ENCODE measurements at regions not wholly inside any gene's neighbourhood (a gene's known extent, or its start where the extent isn't known, plus 50 kb on each side); places are given as distances from the start of the nearest gene placed in this dataset.

DNA sequence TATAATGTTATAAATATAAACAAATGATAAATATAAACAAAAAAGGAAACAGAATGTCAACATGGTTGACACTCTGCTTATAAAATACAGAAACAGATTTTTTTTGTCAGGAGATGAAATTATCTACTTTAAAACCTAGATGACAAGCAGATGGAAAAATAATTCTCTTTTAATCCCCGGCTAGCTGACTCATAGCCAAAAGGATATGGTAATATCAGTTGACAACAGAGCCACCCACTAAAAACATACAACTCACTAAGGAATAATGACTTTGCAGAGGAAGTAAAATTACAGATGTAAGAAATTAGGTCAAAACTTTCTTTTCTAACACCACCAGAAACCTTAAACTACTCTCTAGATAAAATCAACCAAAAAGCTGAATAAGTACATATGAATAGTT is 131.1 kb upstream of the ABCB5 start:
- Histone ChIP-seq H2BK15ac (ENCODE audit: low read depth, low read length) (no peak overlapping the region), H2BK120ac (ENCODE audit: low read depth, low read length, poor library complexity, severe bottlenecking) (no peak overlapping the region), H3K9ac (ENCODE audit: extremely low read depth, insufficient read length, low read length) (no peak overlapping the region), H3K56ac (ENCODE audit: insufficient read length, low read depth, low read length) (no peak overlapping the region), H3K9me3 (ENCODE audit: control insufficient read depth, low read depth, low read length) (no peaks in the 10 kb centered on the region), H4K20me1 (ENCODE audit: control insufficient read depth, insufficient read depth, insufficient read length) (no peaks in the 10 kb centered on the region), H2BK20ac (ENCODE audit: low read depth, low read length, poor library complexity, severe bottlenecking) (no peak overlapping the region), H3K27ac (ENCODE audit: insufficient read length, low read depth, low read length) (no peak overlapping the region), H3K4me1 (ENCODE audit: insufficient read depth, low read length) (no peaks in the 10 kb centered on the region), H2AFZ (ENCODE audit: low read length) (no peak overlapping the region), H4K91ac (ENCODE audit: insufficient read length, low read depth, low read length) (no peak overlapping the region), H3K4me2 (ENCODE audit: insufficient read depth, insufficient read length, low read length) (no peak overlapping the region), H3K4ac (ENCODE audit: low read depth, low read length) (no peak overlapping the region), H3T11ph (ENCODE audit: low read length) (no peak overlapping the region), H2BK12ac (ENCODE audit: insufficient read length, low read depth, low read length) (no peak overlapping the region), H2AK5ac (ENCODE audit: insufficient read length, low read length) (no peak overlapping the region), H2BK5ac (ENCODE audit: insufficient read length, low read length) (no peak overlapping the region), H4K5ac (ENCODE audit: insufficient read length, low read depth, low read length) (no peak overlapping the region), H3K23me2 (ENCODE audit: insufficient read length, low read depth, low read length, poor library complexity, severe bottlenecking) (no peaks in the 10 kb centered on the region), H3K79me1 (ENCODE audit: insufficient read depth, low read depth, low read length, poor library complexity, severe bottlenecking) (no peaks in the 10 kb centered on the region), H3K18ac (ENCODE audit: insufficient read length, low read depth, low read length) (no peak overlapping the region), H3K27me3 (ENCODE audit: insufficient read depth, low read length) (no peaks in the 10 kb centered on the region), H3K23ac (ENCODE audit: insufficient read length, low read depth, low read length) (no peak overlapping the region), H3K14ac (ENCODE audit: insufficient read depth, low read length) (no peak overlapping the region), H4K8ac (replicated peaks; ENCODE audit: insufficient read length, low read depth, low read length) (no peak overlapping the region), H3K79me2 (ENCODE audit: insufficient read depth, low read length) (no peaks in the 10 kb centered on the region)
- H3K27me3 Mint-ChIP-seq (ENCODE audit: low read depth) = no peaks in the 10 kb centered on the region
- H3K27ac Mint-ChIP-seq = no peak overlapping the region
- TF ChIP-seq, protein P1, sequence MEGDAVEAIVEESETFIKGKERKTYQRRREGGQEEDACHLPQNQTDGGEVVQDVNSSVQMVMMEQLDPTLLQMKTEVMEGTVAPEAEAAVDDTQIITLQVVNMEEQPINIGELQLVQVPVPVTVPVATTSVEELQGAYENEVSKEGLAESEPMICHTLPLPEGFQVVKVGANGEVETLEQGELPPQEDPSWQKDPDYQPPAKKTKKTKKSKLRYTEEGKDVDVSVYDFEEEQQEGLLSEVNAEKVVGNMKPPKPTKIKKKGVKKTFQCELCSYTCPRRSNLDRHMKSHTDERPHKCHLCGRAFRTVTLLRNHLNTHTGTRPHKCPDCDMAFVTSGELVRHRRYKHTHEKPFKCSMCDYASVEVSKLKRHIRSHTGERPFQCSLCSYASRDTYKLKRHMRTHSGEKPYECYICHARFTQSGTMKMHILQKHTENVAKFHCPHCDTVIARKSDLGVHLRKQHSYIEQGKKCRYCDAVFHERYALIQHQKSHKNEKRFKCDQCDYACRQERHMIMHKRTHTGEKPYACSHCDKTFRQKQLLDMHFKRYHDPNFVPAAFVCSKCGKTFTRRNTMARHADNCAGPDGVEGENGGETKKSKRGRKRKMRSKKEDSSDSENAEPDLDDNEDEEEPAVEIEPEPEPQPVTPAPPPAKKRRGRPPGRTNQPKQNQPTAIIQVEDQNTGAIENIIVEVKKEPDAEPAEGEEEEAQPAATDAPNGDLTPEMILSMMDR (conservative IDR thresholded peaks at IDR 0.05) = no peak
- no peak overlapping the region for H3K4me3 Mint-ChIP-seq
- H3K9me3 Mint-ChIP-seq = peaks cover 17 to 19% of the 10 kb centered on the region in 2 experiments
- no CpG with 5 or more reads among the region's 1 CpG for WGBS (ENCODE audit: extremely low coverage, insufficient read length, low lambda C conversion rate)
- peaks cover 9 to 12% of the 10 kb centered on the region in 2 experiments for H3K4me1 Mint-ChIP-seq
- no peak for DNase-seq
- peaks cover 4 to 22% (median 4%) of the 10 kb centered on the region in 3 experiments; a peak in 5 of 7 replicates for H3K36me3 Mint-ChIP-seq (ENCODE audit: insufficient read depth in 1 of 3, low read depth in 3 of 3)
